Thoracic aorta (tissue), 2 donors: ENCODE measurements at regions not wholly inside any gene's neighbourhood (a gene's known extent, or its start where the extent isn't known, plus 50 kb on each side); places are given as distances from the start of the nearest gene placed in this dataset.

Experiments
- ATAC-seq: fragments of 150-250 bp; one replicate; pipeline ENCODE4 v1.8.0; 2017; ENCODE audit warnings: low read depth; ENCODE audit not compliant: insufficient number of reproducible peaks, low FRiP score
- DNase-seq: peaks from one replicate; pipeline ENCODE4 v3.0.0-alpha.2; 2020; ENCODE audit warnings: low spot score
- H3K27ac ChIP-seq, 2 donors: fragments of 200-600 bp; sonication (generic); 1 replicate in 1 of 2; 2 replicates in 1 of 2; pipeline ENCODE4 v1.5.1; 2016; ENCODE audit warnings: mild to moderate bottlenecking in 2 of 2, moderate library complexity in 2 of 2
- H3K27me3 ChIP-seq: fragments of 200-600 bp; sonication (generic); replicated peaks from 2 replicates; pipeline ENCODE4 v1.6.0; 2016; ENCODE audit warnings: mild to moderate bottlenecking; ENCODE audit not compliant: insufficient read depth
- H3K36me3 ChIP-seq: fragments of 200-600 bp; sonication (generic); one replicate; pipeline ENCODE4 v1.5.1; 2016
- H3K4me1 ChIP-seq, 2 donors: fragments of 200-600 bp; sonication (generic); 1 replicate in 1 of 2; 2 replicates in 1 of 2; pipeline versions ENCODE4 v1.5.1 to v1.6.0; 2016; ENCODE audit warnings: low read depth in 2 of 2, mild to moderate bottlenecking in 1 of 2; ENCODE audit not compliant: control insufficient read depth in 1 of 2
- H3K4me3 ChIP-seq: fragments of 200-600 bp; sonication (generic); 2 replicates; pipeline ENCODE4 v1.5.1; 2016; ENCODE audit warnings: mild to moderate bottlenecking
- H3K9me3 ChIP-seq: fragments of 200-600 bp; sonication (generic); 2 replicates; pipeline ENCODE4 v1.5.1; 2016
- CTCF ChIP-seq: fragments of 200-600 bp; sonication (generic); IDR thresholded peaks from one replicate; pipeline ENCODE4 v1.5.1; 2019; ENCODE audit warnings: antibody characterized with exemption

- no peak for ATAC-seq
- no peak for TF ChIP-seq CTCF
- no peak overlapping the region for H3K27ac ChIP-seq
Measured at GRCh38 chr9:3656224-3656623, 130.4 kb upstream of the RFX3 start.

GRCh38 chr9:3650994-3651622 lies 125.3 kb upstream of the RFX3 start:
- DNase-seq = no peak
- no peaks in the 10 kb centered on the region for H3K4me1 ChIP-seq
- no peaks in the 10 kb centered on the region for H3K9me3 ChIP-seq
- ATAC-seq = no peak
- no peaks in the 10 kb centered on the region for H3K27me3 ChIP-seq
- H3K4me3 ChIP-seq = no peak overlapping the region
- H3K36me3 ChIP-seq = no peaks in the 10 kb centered on the region
- TF ChIP-seq CTCF = no peak
- no peak overlapping the region for H3K27ac ChIP-seq

More at GRCh38 chr9:3656224-3656623, 130.4 kb upstream of the RFX3 start:
- Histone ChIP-seq H3K36me3 (no peaks in the 10 kb centered on the region), H3K9me3 (no peaks in the 10 kb centered on the region), H3K4me1 (no peaks in the 10 kb centered on the region), H3K27me3 (no peaks in the 10 kb centered on the region), H3K4me3 (no peak overlapping the region)
- DNase-seq = no peak

- no peak for ATAC-seq
Measured at GRCh38 chr9:3648722-3649246, 123.0 kb upstream of the RFX3 start.

GRCh38 chr9:3648266-3648665 lies 122.5 kb upstream of the RFX3 start:
- no peaks in the 10 kb centered on the region for H3K4me1 ChIP-seq
- H3K36me3 ChIP-seq = no peaks in the 10 kb centered on the region
- H3K4me3 ChIP-seq = no peak overlapping the region
- no peaks in the 10 kb centered on the region for H3K27me3 ChIP-seq
- DNase-seq (no peak), ATAC-seq (no peak)
- H3K9me3 ChIP-seq = no peaks in the 10 kb centered on the region
- no peak for TF ChIP-seq CTCF
- H3K27ac ChIP-seq = no peak overlapping the region

More at GRCh38 chr9:3648722-3649246, 123.0 kb upstream of the RFX3 start:
- Histone ChIP-seq H3K9me3 (no peaks in the 10 kb centered on the region), H3K4me3 (no peak overlapping the region), H3K27me3 (no peaks in the 10 kb centered on the region), H3K4me1 (no peaks in the 10 kb centered on the region), H3K27ac (no peak overlapping the region), H3K36me3 (no peaks in the 10 kb centered on the region)
- no peak for DNase-seq
- TF ChIP-seq CTCF = no peak

GRCh38 chr9:3647652-3648051 lies 121.9 kb upstream of the RFX3 start:
- H3K27ac ChIP-seq = no peak overlapping the region
- TF ChIP-seq CTCF = no peak
- no peaks in the 10 kb centered on the region for H3K9me3 ChIP-seq
- ATAC-seq (no peak), DNase-seq (no peak)
- H3K4me1 ChIP-seq = no peaks in the 10 kb centered on the region
- H3K27me3 ChIP-seq = no peaks in the 10 kb centered on the region
- H3K4me3 ChIP-seq = no peak overlapping the region
- H3K36me3 ChIP-seq = no peaks in the 10 kb centered on the region
